IMR-90 (cell line): ENCODE measurements at regions not wholly inside any gene's neighbourhood (a gene's known extent, or its start where the extent isn't known, plus 50 kb on each side); places are given as distances from the start of the nearest gene placed in this dataset.

ENCODE experiments used
- ATAC-seq: fragments of 200-7000 bp; cut with Tn5 transposase; 2 replicates; pipeline ENCODE4 v1.9.1; 2020; ENCODE audit warnings: low read depth, mild to moderate bottlenecking, moderate library complexity
- BruUV-seq: library from RNA; stranded (reverse); fragments of 400-500 nt; replicated peaks from 2 replicates; lab custom pipeline; 2021; lab: Mats Ljungman, UMichigan
- CTCF ChIA-PET: fragments of 300-600 bp; formaldehyde crosslinking; extraction: SDS; loops from one replicate; lab custom pipeline; 2021; ENCODE audit warnings: antibody characterized with exemption; lab: Yijun Ruan, JAX
- POLR2A ChIA-PET: fragments of 300-600 bp; sonication (Branson Sonifier 250); formaldehyde crosslinking; loops from one replicate; lab custom pipeline; 2022; ENCODE audit warnings: antibody characterized with exemption; ENCODE audit not compliant: unreplicated experiment; lab: Charles Lee
- DNase-seq: peaks from one replicate; pipeline ENCODE4 v3.0.0; 2013
- H2AFZ ChIP-seq: replicated peaks from 2 replicates; pipeline ENCODE3; 2013; ENCODE audit warnings: low read length, mild to moderate bottlenecking; ENCODE audit not compliant: poor library complexity
- H2AK5ac ChIP-seq: 2 replicates; pipeline ENCODE4 v1.6.1; 2013; ENCODE audit warnings: low read depth, low read length, inconsistent platforms
- H2AK9ac ChIP-seq: replicated peaks from 2 replicates; pipeline ENCODE3; 2013; ENCODE audit warnings: mild to moderate bottlenecking, low read depth, low read length, moderate library complexity; ENCODE audit not compliant: poor library complexity
- H2BK120ac ChIP-seq: 2 replicates; pipeline ENCODE4 v1.6.1; 2013; ENCODE audit warnings: low read depth, low read length, inconsistent platforms
- H2BK15ac ChIP-seq: 3 replicates; pipeline ENCODE4 v1.6.1; 2013; ENCODE audit warnings: low read depth, low read length, inconsistent platforms
- H2BK20ac ChIP-seq: 2 replicates; pipeline ENCODE4 v1.6.1; 2013; ENCODE audit warnings: low read depth, mild to moderate bottlenecking, inconsistent platforms, low read length, moderate library complexity
- H2BK5ac ChIP-seq: 2 replicates; pipeline ENCODE4 v1.6.1; 2013; ENCODE audit warnings: mild to moderate bottlenecking, low read depth, low read length, inconsistent platforms; ENCODE audit not compliant: poor library complexity, severe bottlenecking
- H3K14ac ChIP-seq: replicated peaks from 2 replicates; pipeline ENCODE4 v1.6.1; 2013; ENCODE audit warnings: low read depth, low read length, inconsistent platforms
- H3K18ac ChIP-seq: 2 replicates; pipeline ENCODE4 v1.6.1; 2013; ENCODE audit warnings: low read depth, low read length, control low read depth
- H3K23ac ChIP-seq: 2 replicates; pipeline ENCODE4 v1.6.1; 2013; ENCODE audit warnings: low read depth, low read length, inconsistent platforms
- H3K27ac ChIP-seq: 2 replicates; pipeline ENCODE4 v1.5.1; 2013; ENCODE audit warnings: mild to moderate bottlenecking, control low read depth, low read length; ENCODE audit not compliant: insufficient read depth
- H3K27me3 ChIP-seq: 2 replicates; pipeline ENCODE4 v1.6.1; 2013; ENCODE audit warnings: low read length; ENCODE audit not compliant: control insufficient read depth, insufficient read depth
- H3K36me3 ChIP-seq: 2 replicates; pipeline ENCODE4 v1.6.1; 2013; ENCODE audit warnings: low read length, mixed read lengths; ENCODE audit not compliant: control insufficient read depth, insufficient read depth
- H3K4ac ChIP-seq: 2 replicates; pipeline ENCODE4 v1.6.1; 2013; ENCODE audit warnings: low read depth, low read length, inconsistent platforms
- H3K4me1 ChIP-seq: 2 replicates; pipeline ENCODE4 v1.6.1; 2013; ENCODE audit warnings: low read length, mixed read lengths; ENCODE audit not compliant: control insufficient read depth, insufficient read depth
- H3K4me2 ChIP-seq: 2 replicates; pipeline ENCODE4 v1.6.1; 2013; ENCODE audit warnings: low read depth, mild to moderate bottlenecking, control low read depth, low read length, moderate library complexity
- H3K4me3 ChIP-seq: 2 replicates; pipeline ENCODE4 v1.5.1; 2013; ENCODE audit warnings: low read depth, mild to moderate bottlenecking, control low read depth, low read length, moderate library complexity; ENCODE audit not compliant: insufficient read depth
- H3K56ac ChIP-seq: 2 replicates; pipeline ENCODE4 v1.6.1; 2013; ENCODE audit warnings: low read length, inconsistent platforms; ENCODE audit not compliant: insufficient read depth; ENCODE audit errors: extremely low read depth
- H3K79me1 ChIP-seq, 2 experiments: 2 replicates each; pipeline ENCODE4 v1.6.1; 2013; ENCODE audit warnings: low read length in 2 of 2, inconsistent platforms in 1 of 2, low read depth in 1 of 2
- H3K9ac ChIP-seq: 2 replicates; pipeline ENCODE4 v1.6.1; 2013; ENCODE audit warnings: low read depth, low read length, control low read depth
- H3K9me1 ChIP-seq: 2 replicates; pipeline ENCODE4 v1.6.1; 2013; ENCODE audit warnings: low read length, inconsistent platforms; ENCODE audit not compliant: insufficient read depth
- H3K9me3 ChIP-seq: 2 replicates; pipeline ENCODE4 v1.6.1; 2013; ENCODE audit warnings: low read length; ENCODE audit not compliant: control insufficient read depth, insufficient read depth
- H4K20me1 ChIP-seq: 2 replicates; pipeline ENCODE4 v1.6.1; 2013; ENCODE audit warnings: low read length, inconsistent platforms; ENCODE audit not compliant: insufficient read depth
- H4K5ac ChIP-seq: 2 replicates; pipeline ENCODE4 v1.6.1; 2013; ENCODE audit warnings: mild to moderate bottlenecking, low read depth, low read length, control low read depth
- H4K8ac ChIP-seq, 2 experiments: 2 replicates each; pipeline ENCODE4 v1.6.1; 2013; ENCODE audit warnings: low read depth in 2 of 2, low read length in 2 of 2, control low read depth in 1 of 2, inconsistent platforms in 1 of 2
- H4K91ac ChIP-seq: 2 replicates; pipeline ENCODE4 v1.6.1; 2013; ENCODE audit warnings: low read depth, low read length, inconsistent platforms; ENCODE audit not compliant: insufficient read depth
- BHLHE40 ChIP-seq: fragments of 150-350 bp; IDR thresholded peaks from 2 replicates; pipeline ENCODE4 v1.6.1; 2016; ENCODE audit warnings: mild to moderate bottlenecking, low read depth, low read length
- CHD1 ChIP-seq: IDR thresholded peaks from 2 replicates; pipeline ENCODE4 v1.6.1; 2012; ENCODE audit warnings: low read depth, low read length, improper control_type of control experiment
- MAFK ChIP-seq: IDR thresholded peaks from 2 replicates; pipeline ENCODE4 v1.6.1; 2012; ENCODE audit warnings: low read depth, low read length, improper control_type of control experiment
- MAZ ChIP-seq: IDR thresholded peaks from 2 replicates; pipeline ENCODE4 v1.6.1; 2012; ENCODE audit warnings: low read depth, mild to moderate bottlenecking, low read length, improper control_type of control experiment, moderate library complexity, borderline replicate concordance
- NFE2L2 ChIP-seq: fragments of 150-350 bp; IDR thresholded peaks from 2 replicates; pipeline ENCODE4 v1.6.1; 2016; ENCODE audit warnings: low read depth, mild to moderate bottlenecking, low read length
- RAD21 ChIP-seq: IDR thresholded peaks from 2 replicates; pipeline ENCODE4 v1.6.1; 2012; ENCODE audit warnings: low read length, improper control_type of control experiment
- RCOR1 ChIP-seq: IDR thresholded peaks from 2 replicates; pipeline ENCODE4 v1.6.1; 2012; ENCODE audit warnings: mild to moderate bottlenecking, low read length, improper control_type of control experiment; ENCODE audit not compliant: insufficient replicate concordance
- SMC3 ChIP-seq: fragments of 150-350 bp; IDR thresholded peaks from 2 replicates; pipeline ENCODE4 v1.6.1; 2016; ENCODE audit warnings: low read depth, mild to moderate bottlenecking, antibody characterized with exemption, low read length, moderate library complexity
- USF2 ChIP-seq: fragments of 150-350 bp; IDR thresholded peaks from 2 replicates; pipeline ENCODE4 v1.6.1; 2017; ENCODE audit warnings: mild to moderate bottlenecking, antibody characterized with exemption, low read length, low read depth
- WGBS, 2 experiments: methylation state at CpG; one replicate each; pipeline versions ENCODE4 v1.1.5 to v1.1.7; 2013; ENCODE audit warnings: missing lambda C conversion rate in 2 of 2; ENCODE audit not compliant: insufficient read length in 1 of 2; ENCODE audit errors: extremely low coverage in 2 of 2; 5-methylcytosine and 5-hydroxymethylcytosine counted together
- dilution Hi-C: fragments of 300-500 bp; cut with HindIII; formaldehyde crosslinking; loops from one replicate; pipeline ENCODE4 v1.14.3; 2018; ENCODE audit warnings: low sequenced_read_pairs; ENCODE audit not compliant: unreplicated experiment
- in situ Hi-C: fragments of 300-500 bp; cut with MboI; formaldehyde crosslinking; loops from 3 replicates; pipeline ENCODE4 v1.14.3; 2019; ENCODE audit warnings: low sequenced_read_pairs, inconsistent platforms, mixed read lengths
- intact Hi-C: fragments of 100-400 bp; cut with micrococcal nuclease; formaldehyde crosslinking; loops from 2 replicates; pipeline ENCODE4 v1.10.0; 2022
- TF ChIP-seq, protein P1 (sequence below): fragments of 150-350 bp; IDR thresholded peaks from 2 replicates; pipeline ENCODE4 v1.6.1; 2016; ENCODE audit warnings: low read depth, mild to moderate bottlenecking, low read length, moderate library complexity, borderline replicate concordance

GRCh38 chr10:110434489-110435096 is 63.1 kb upstream of the DUSP5 start:
- in situ Hi-C loops (no loop called here), dilution Hi-C loops (no loop called here), intact Hi-C loops (no loop called here)
- Histone ChIP-seq H4K5ac (no peak overlapping the region), H3K4me2 (no peak overlapping the region), H2AFZ (no peak overlapping the region), H3K4me3 (no peak overlapping the region), H3K9ac (no peak overlapping the region), H3K27me3 (no peaks in the 10 kb centered on the region), H3K79me1 (no peaks in the 10 kb centered on the region), H2BK20ac (no peak overlapping the region; the same call in 1 of the 2 replicates), H2BK15ac (no peak overlapping the region), H2BK5ac (no peak overlapping the region), H2BK120ac (no peak overlapping the region), H2AK9ac (no peak overlapping the region), H3K4ac (no peak overlapping the region), H3K56ac (no peak overlapping the region), H3K14ac (no peak overlapping the region), H3K4me1 (no peaks in the 10 kb centered on the region), H4K8ac (no peak overlapping the region), H3K36me3 (no peaks in the 10 kb centered on the region), H3K27ac (no peak overlapping the region), H4K20me1 (no peaks in the 10 kb centered on the region), H3K9me1 (peaks cover 3% of the 10 kb centered on the region; the same call in 1 of the 2 replicates), H4K91ac (no peak overlapping the region), H2AK5ac (no peak overlapping the region), H3K18ac (no peak overlapping the region), H3K9me3 (no peaks in the 10 kb centered on the region), H3K23ac (no peak overlapping the region)
- CTCF ChIA-PET, result no interaction called here
- POLR2A ChIA-PET, result no interaction called here
- TF ChIP-seq RAD21 (no peak), USF2 (no peak), SMC3 (no peak), RCOR1 (no peak), MAFK (no peak), BHLHE40 (no peak), NFE2L2 (no peak), MAZ (no peak), CHD1 (no peak)
- TF ChIP-seq, protein P1, sequence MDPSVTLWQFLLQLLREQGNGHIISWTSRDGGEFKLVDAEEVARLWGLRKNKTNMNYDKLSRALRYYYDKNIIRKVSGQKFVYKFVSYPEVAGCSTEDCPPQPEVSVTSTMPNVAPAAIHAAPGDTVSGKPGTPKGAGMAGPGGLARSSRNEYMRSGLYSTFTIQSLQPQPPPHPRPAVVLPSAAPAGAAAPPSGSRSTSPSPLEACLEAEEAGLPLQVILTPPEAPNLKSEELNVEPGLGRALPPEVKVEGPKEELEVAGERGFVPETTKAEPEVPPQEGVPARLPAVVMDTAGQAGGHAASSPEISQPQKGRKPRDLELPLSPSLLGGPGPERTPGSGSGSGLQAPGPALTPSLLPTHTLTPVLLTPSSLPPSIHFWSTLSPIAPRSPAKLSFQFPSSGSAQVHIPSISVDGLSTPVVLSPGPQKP, result no peak
- BruUV-seq, result no TSS peak
- 80% methylated on average over 1 of the region's 5 CpGs; no CpG with 5 or more reads in 1 of the 2 experiments for WGBS, 2 experiments
- ATAC-seq (no peak), DNase-seq (no peak)
